ENCODE measurements at regions not wholly inside any gene's neighbourhood (a gene's known extent, or its start where the extent isn't known, plus 50 kb on each side); places are given as distances from the start of the nearest gene placed in this dataset.

DNA sequence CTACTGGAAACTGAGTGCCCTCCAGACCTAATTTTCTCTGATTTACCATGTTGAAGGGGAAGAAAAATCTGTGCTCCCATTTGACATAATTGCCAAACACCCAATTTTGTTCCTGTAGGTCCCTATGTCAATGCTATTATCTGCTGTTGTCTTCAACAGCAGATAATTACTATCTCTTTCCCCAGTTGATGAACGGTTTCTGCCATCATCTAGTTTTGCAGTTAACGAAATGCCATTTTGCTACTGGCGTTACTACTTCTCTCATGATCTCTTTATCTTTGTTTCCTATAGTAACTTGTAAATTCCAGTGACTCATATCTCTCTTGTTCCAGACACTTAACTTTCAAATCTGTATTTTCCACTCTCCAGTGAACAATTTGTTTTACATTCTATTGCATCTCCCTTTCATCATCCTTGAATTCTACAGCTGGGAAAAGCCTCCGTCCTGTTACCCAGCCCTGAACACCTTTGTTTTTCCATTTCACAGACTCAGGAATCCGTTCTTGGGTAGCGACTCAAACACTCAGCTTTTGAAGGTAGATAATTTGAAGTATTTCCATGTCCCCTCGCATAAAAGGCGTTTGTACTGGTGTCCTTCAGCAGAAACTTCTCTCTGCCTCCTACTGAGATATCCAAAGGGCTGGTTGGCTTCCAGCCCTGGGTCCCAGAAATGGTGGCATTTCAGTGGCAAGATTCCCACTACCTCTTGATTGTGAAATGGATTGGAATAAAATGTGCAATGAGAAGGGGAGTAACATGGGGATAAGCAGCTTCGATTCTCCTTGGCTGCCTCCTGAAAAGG, 111.7 kb downstream of the FOXB1 start:
- H3K9me3 ChIP-seq (ENCODE audit: control insufficient read depth in 4 of 4, insufficient read depth in 3 of 4, low read length in 3 of 4) = no peaks in the 10 kb centered on the region
- no peak for ATAC-seq (ENCODE audit: insufficient read depth, low FRiP score)
- no peak overlapping the region for H3K9ac ChIP-seq (ENCODE audit: insufficient read depth in 1 of 2, low read length in 2 of 2)
- no peak overlapping the region for H3K4me3 ChIP-seq
- 55 to 80% methylated on average over 9 of the region's 9 CpGs for WGBS, 2 donors
- no peaks in the 10 kb centered on the region for H3K36me3 ChIP-seq (ENCODE audit: control insufficient read depth in 4 of 4, insufficient read depth in 4 of 4, low read length in 4 of 4)
- DNase-seq = no peak
- H3K27ac ChIP-seq (ENCODE audit: low read depth in 1 of 2, low read length in 1 of 2) = no peak overlapping the region
- peaks cover 0 to 36% (median 26%) of the 10 kb centered on the region in 3 donors for H3K27me3 ChIP-seq (ENCODE audit: control insufficient read depth in 3 of 3, insufficient read depth in 3 of 3, low read length in 2 of 3)
- H3K4me1 ChIP-seq (ENCODE audit: control insufficient read depth in 5 of 5, insufficient read depth in 5 of 5, low read length in 5 of 5) = no peaks in the 10 kb centered on the region
- TF ChIP-seq, protein P1, sequence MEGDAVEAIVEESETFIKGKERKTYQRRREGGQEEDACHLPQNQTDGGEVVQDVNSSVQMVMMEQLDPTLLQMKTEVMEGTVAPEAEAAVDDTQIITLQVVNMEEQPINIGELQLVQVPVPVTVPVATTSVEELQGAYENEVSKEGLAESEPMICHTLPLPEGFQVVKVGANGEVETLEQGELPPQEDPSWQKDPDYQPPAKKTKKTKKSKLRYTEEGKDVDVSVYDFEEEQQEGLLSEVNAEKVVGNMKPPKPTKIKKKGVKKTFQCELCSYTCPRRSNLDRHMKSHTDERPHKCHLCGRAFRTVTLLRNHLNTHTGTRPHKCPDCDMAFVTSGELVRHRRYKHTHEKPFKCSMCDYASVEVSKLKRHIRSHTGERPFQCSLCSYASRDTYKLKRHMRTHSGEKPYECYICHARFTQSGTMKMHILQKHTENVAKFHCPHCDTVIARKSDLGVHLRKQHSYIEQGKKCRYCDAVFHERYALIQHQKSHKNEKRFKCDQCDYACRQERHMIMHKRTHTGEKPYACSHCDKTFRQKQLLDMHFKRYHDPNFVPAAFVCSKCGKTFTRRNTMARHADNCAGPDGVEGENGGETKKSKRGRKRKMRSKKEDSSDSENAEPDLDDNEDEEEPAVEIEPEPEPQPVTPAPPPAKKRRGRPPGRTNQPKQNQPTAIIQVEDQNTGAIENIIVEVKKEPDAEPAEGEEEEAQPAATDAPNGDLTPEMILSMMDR (IDR thresholded peaks at IDR 0.05; ENCODE audit: control extremely low read depth, extremely low read depth) = no peak

DNA sequence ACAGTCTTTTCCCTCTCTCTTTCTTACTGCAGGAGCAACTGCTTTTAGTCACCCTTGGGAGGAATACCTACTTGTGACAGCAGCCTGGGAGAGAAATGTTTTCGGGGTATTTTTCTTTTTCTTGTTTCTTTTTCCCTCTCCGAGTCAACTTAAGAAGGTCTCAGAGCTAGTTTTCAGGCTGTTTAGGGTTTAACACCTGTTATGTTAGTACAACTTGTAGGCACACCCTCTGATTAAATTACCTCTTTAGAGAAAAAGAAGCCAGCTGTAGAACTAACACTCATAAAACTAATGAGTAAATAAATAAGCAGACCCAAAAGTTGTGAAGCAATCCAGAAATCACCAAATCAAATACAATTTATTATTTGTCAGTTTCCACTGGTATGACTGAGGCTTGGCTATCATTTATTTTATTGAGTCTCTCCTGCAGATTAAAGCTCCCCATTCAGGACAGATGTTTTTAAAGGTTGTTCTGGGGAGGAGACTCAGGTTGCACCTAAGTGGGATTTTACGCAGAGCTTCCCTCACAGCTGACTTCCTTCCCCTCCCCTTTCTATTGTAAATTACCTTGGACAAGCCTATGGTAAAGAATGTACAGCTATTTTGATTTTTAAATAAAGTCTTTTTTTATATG, 112.5 kb downstream of the FOXB1 start:
- no peak for ATAC-seq (ENCODE audit: insufficient read depth, low FRiP score)
- WGBS, 2 donors = 73 to 84% methylated on average over 3 of the region's 3 CpGs
- TF ChIP-seq, protein P1 (IDR thresholded peaks at IDR 0.05; ENCODE audit: control extremely low read depth, extremely low read depth) = no peak

DNA sequence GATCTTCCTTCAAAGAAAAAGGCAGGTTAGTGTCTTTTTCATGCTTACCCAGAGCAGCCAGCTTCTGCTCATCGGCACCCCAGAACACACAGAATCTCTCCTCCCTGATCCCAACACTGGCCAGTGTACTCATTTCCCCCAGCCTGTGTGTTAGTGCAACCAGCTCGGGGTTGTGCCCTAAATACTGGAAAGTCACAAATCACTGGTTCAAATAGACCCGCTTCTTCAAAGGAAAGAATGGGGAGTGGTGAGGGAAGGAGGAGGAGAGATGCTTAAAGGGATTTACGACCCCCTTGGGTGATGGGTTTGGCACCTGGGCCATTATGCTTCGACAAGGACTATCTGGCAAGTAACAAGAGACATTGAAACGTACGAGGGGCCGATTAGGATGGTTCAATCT, 114.0 kb downstream of the FOXB1 start:
- H3K9me3 ChIP-seq (ENCODE audit: control insufficient read depth in 4 of 4, insufficient read depth in 3 of 4, low read length in 3 of 4) = no peaks in the 10 kb centered on the region
- no peaks in the 10 kb centered on the region for H3K4me1 ChIP-seq (ENCODE audit: control insufficient read depth in 5 of 5, insufficient read depth in 5 of 5, low read length in 5 of 5)
- H3K9ac ChIP-seq (ENCODE audit: insufficient read depth in 1 of 2, low read length in 2 of 2) = no peak overlapping the region
- no peaks in the 10 kb centered on the region for H3K36me3 ChIP-seq (ENCODE audit: control insufficient read depth in 4 of 4, insufficient read depth in 4 of 4, low read length in 4 of 4)
- WGBS, 2 donors = 49 to 71% methylated on average over 8 of the region's 8 CpGs
- ATAC-seq (ENCODE audit: insufficient read depth, low FRiP score) (no peak), DNase-seq (no peak)
- TF ChIP-seq, protein P1 (IDR thresholded peaks at IDR 0.05; ENCODE audit: control extremely low read depth, extremely low read depth) = no peak
- no peak overlapping the region for H3K4me3 ChIP-seq
- H3K27me3 ChIP-seq (ENCODE audit: control insufficient read depth in 3 of 3, insufficient read depth in 3 of 3, low read length in 2 of 3) = peaks cover 0 to 39% (median 26%) of the 10 kb centered on the region in 3 donors
- no peak overlapping the region for H3K27ac ChIP-seq (ENCODE audit: low read depth in 1 of 2, low read length in 1 of 2)

More for the DNA sequence above, 112.5 kb downstream of the FOXB1 start:
- Histone ChIP-seq H3K9ac (ENCODE audit: insufficient read depth in 1 of 2, low read length in 2 of 2) (no peak overlapping the region), H3K27me3 (ENCODE audit: control insufficient read depth in 3 of 3, insufficient read depth in 3 of 3, low read length in 2 of 3) (peaks cover 0 to 39% (median 26%) of the 10 kb centered on the region in 3 donors), H3K4me1 (ENCODE audit: control insufficient read depth in 5 of 5, insufficient read depth in 5 of 5, low read length in 5 of 5) (no peaks in the 10 kb centered on the region), H3K4me3 (no peak overlapping the region), H3K27ac (ENCODE audit: low read depth in 1 of 2, low read length in 1 of 2) (no peak overlapping the region), H3K36me3 (ENCODE audit: control insufficient read depth in 4 of 4, insufficient read depth in 4 of 4, low read length in 4 of 4) (no peaks in the 10 kb centered on the region), H3K9me3 (ENCODE audit: control insufficient read depth in 4 of 4, insufficient read depth in 3 of 4, low read length in 3 of 4) (no peaks in the 10 kb centered on the region)
- no peak for DNase-seq

All from lung (tissue), 11 donors.